HUES48 (cell line): ENCODE measurements at regions not wholly inside any gene's neighbourhood (a gene's known extent, or its start where the extent isn't known, plus 50 kb on each side); places are given as distances from the start of the nearest gene placed in this dataset.

Source experiments
- H3K27ac ChIP-seq: one replicate; pipeline ENCODE4 v1.7.0; 2013; ENCODE audit warnings: low read depth, low read length, inconsistent platforms
- H3K27me3 ChIP-seq: 2 replicates; pipeline ENCODE4 v1.6.1; 2013; ENCODE audit warnings: mild to moderate bottlenecking, low read length; ENCODE audit not compliant: control insufficient read depth, insufficient read depth
- H3K36me3 ChIP-seq: 2 replicates; pipeline ENCODE4 v1.6.1; 2013; ENCODE audit warnings: low read length; ENCODE audit not compliant: control insufficient read depth, insufficient read depth
- H3K4me1 ChIP-seq: 2 replicates; pipeline ENCODE4 v1.6.1; 2013; ENCODE audit warnings: mild to moderate bottlenecking, low read length; ENCODE audit not compliant: control insufficient read depth, insufficient read depth
- H3K4me3 ChIP-seq: 2 replicates; pipeline ENCODE4 v1.5.1; 2013; ENCODE audit warnings: mild to moderate bottlenecking, low read depth, low read length
- H3K9ac ChIP-seq: 2 replicates; pipeline ENCODE4 v1.6.1; 2013; ENCODE audit warnings: mild to moderate bottlenecking, low read depth, low read length, moderate library complexity
- H3K9me3 ChIP-seq: 2 replicates; pipeline ENCODE4 v1.6.1; 2013; ENCODE audit warnings: low read length; ENCODE audit not compliant: control insufficient read depth, insufficient read depth

- H3K9ac ChIP-seq, result no peak overlapping the region
- no peaks in the 10 kb centered on the region for H3K36me3 ChIP-seq
- H3K4me1 ChIP-seq, result no peaks in the 10 kb centered on the region
- H3K9me3 ChIP-seq, result no peaks in the 10 kb centered on the region
- H3K27me3 ChIP-seq, result no peaks in the 10 kb centered on the region
- H3K4me3 ChIP-seq, result no peak overlapping the region
- no peak overlapping the region for H3K27ac ChIP-seq
These were observed 764.3 kb upstream of the ARGLU1 start for GRCh38 chr13:107332188-107332587.

GRCh38 chr13:107331359-107331758 lies 763.4 kb upstream of the ARGLU1 start:
- H3K36me3 ChIP-seq, result no peaks in the 10 kb centered on the region
- H3K9me3 ChIP-seq, result no peaks in the 10 kb centered on the region
- H3K9ac ChIP-seq, result no peak overlapping the region
- H3K27me3 ChIP-seq, result no peaks in the 10 kb centered on the region
- H3K4me1 ChIP-seq, result no peaks in the 10 kb centered on the region
- H3K27ac ChIP-seq, result no peak overlapping the region
- no peak overlapping the region for H3K4me3 ChIP-seq

GRCh38 chr13:107330484-107330883 lies 762.5 kb upstream of the ARGLU1 start:
- Histone ChIP-seq H3K4me1 (no peaks in the 10 kb centered on the region), H3K4me3 (no peak overlapping the region), H3K27ac (no peak overlapping the region), H3K27me3 (no peaks in the 10 kb centered on the region), H3K36me3 (no peaks in the 10 kb centered on the region), H3K9me3 (no peaks in the 10 kb centered on the region), H3K9ac (no peak overlapping the region)

- Histone ChIP-seq H3K4me1 (no peaks in the 10 kb centered on the region), H3K4me3 (no peak overlapping the region), H3K27ac (no peak overlapping the region), H3K9me3 (no peaks in the 10 kb centered on the region), H3K9ac (no peak overlapping the region), H3K27me3 (no peaks in the 10 kb centered on the region), H3K36me3 (no peaks in the 10 kb centered on the region)
These were observed 762.1 kb upstream of the ARGLU1 start for GRCh38 chr13:107329991-107330390.

GRCh38 chr13:107324416-107325204 lies 756.7 kb upstream of the ARGLU1 start:
- no peaks in the 10 kb centered on the region for H3K9me3 ChIP-seq
- no peaks in the 10 kb centered on the region for H3K27me3 ChIP-seq
- H3K4me1 ChIP-seq, result no peaks in the 10 kb centered on the region; the same call in 1 of the 2 replicates
- no peak overlapping the region for H3K4me3 ChIP-seq
- no peaks in the 10 kb centered on the region for H3K36me3 ChIP-seq
- H3K27ac ChIP-seq, result no peak overlapping the region
- no peak overlapping the region for H3K9ac ChIP-seq

- H3K27ac ChIP-seq, result no peak overlapping the region
- H3K36me3 ChIP-seq, result no peaks in the 10 kb centered on the region
- H3K4me1 ChIP-seq, result no peaks in the 10 kb centered on the region; the same call in 1 of the 2 replicates
- H3K27me3 ChIP-seq, result no peaks in the 10 kb centered on the region
- H3K4me3 ChIP-seq, result no peak overlapping the region
- H3K9ac ChIP-seq, result no peak overlapping the region
- H3K9me3 ChIP-seq, result no peaks in the 10 kb centered on the region
These were observed 754.3 kb upstream of the ARGLU1 start for GRCh38 chr13:107322228-107322627.

GRCh38 chr13:107305178-107305577 lies 737.2 kb upstream of the ARGLU1 start:
- Histone ChIP-seq H3K9me3 (no peaks in the 10 kb centered on the region), H3K4me1 (no peaks in the 10 kb centered on the region), H3K27ac (no peak overlapping the region), H3K27me3 (no peaks in the 10 kb centered on the region), H3K36me3 (no peaks in the 10 kb centered on the region), H3K9ac (no peak overlapping the region), H3K4me3 (no peak overlapping the region)

GRCh38 chr13:107301724-107302374 lies 733.9 kb upstream of the ARGLU1 start:
- H3K36me3 ChIP-seq, result no peaks in the 10 kb centered on the region
- no peaks in the 10 kb centered on the region for H3K27me3 ChIP-seq
- H3K4me3 ChIP-seq, result no peak overlapping the region
- H3K9me3 ChIP-seq, result no peaks in the 10 kb centered on the region
- H3K4me1 ChIP-seq, result no peaks in the 10 kb centered on the region
- no peak overlapping the region for H3K27ac ChIP-seq
- H3K9ac ChIP-seq, result no peak overlapping the region

- no peak overlapping the region for H3K4me3 ChIP-seq
- H3K27me3 ChIP-seq, result no peaks in the 10 kb centered on the region
- peaks cover 3% of the 10 kb centered on the region; the same call in 1 of the 2 replicates for H3K4me1 ChIP-seq
- no peak overlapping the region for H3K9ac ChIP-seq
- no peaks in the 10 kb centered on the region for H3K36me3 ChIP-seq
- no peak overlapping the region for H3K27ac ChIP-seq
- H3K9me3 ChIP-seq, result no peaks in the 10 kb centered on the region
These were observed 731.8 kb upstream of the ARGLU1 start for GRCh38 chr13:107299717-107300116.

GRCh38 chr13:107296804-107297203 lies 728.9 kb upstream of the ARGLU1 start:
- Histone ChIP-seq H3K4me1 (peaks cover 3% of the 10 kb centered on the region; the same call in 1 of the 2 replicates), H3K36me3 (no peaks in the 10 kb centered on the region), H3K27me3 (no peaks in the 10 kb centered on the region), H3K27ac (no peak overlapping the region), H3K9me3 (no peaks in the 10 kb centered on the region), H3K4me3 (no peak overlapping the region), H3K9ac (no peak overlapping the region)

GRCh38 chr13:107295416-107296140 lies 727.6 kb upstream of the ARGLU1 start:
- H3K27ac ChIP-seq, result no peak overlapping the region
- no peaks in the 10 kb centered on the region for H3K9me3 ChIP-seq
- H3K27me3 ChIP-seq, result no peaks in the 10 kb centered on the region
- no peak overlapping the region for H3K4me3 ChIP-seq
- H3K9ac ChIP-seq, result no peak overlapping the region
- no peaks in the 10 kb centered on the region for H3K36me3 ChIP-seq
- peaks cover 3% of the 10 kb centered on the region; the same call in 1 of the 2 replicates for H3K4me1 ChIP-seq
